HepG2 (cell line): ENCODE measurements at regions not wholly inside any gene's neighbourhood (a gene's known extent, or its start where the extent isn't known, plus 50 kb on each side); places are given as distances from the start of the nearest gene placed in this dataset.

ENCODE experiments used
- ATAC-seq: fragments of 200-7000 bp; cut with Tn5 transposase; 3 replicates; pipeline ENCODE4 v1.9.1; 2020; ENCODE audit warnings: mild to moderate bottlenecking, moderate library complexity
- BruUV-seq: library from RNA; stranded (reverse); fragments of 400-500 nt; replicated peaks from 2 replicates; lab custom pipeline; 2021; lab: Mats Ljungman, UMichigan
- CTCF ChIA-PET: fragments of 300-600 bp; formaldehyde crosslinking; extraction: SDS; loops from one replicate; lab custom pipeline; 2021; ENCODE audit warnings: low total read pairs, inconsistent platforms, low intra/inter-chr PET ratio; lab: Yijun Ruan, JAX
- POLR2A ChIA-PET: fragments of 350-600 bp; sonication (Branson Sonifier 250); formaldehyde crosslinking; loops from one replicate; lab custom pipeline; 2020; ENCODE audit warnings: antibody characterized with exemption, inconsistent platforms; lab: Yijun Ruan, JAX
- DNase-seq: peaks from one replicate; pipeline ENCODE4 v3.0.0-alpha.2; 2015; ENCODE audit warnings: low spot score
- FAIRE-seq: peaks from 3 replicates; lab custom pipeline; 2011; peaks lifted over from hg19 to GRCh38; lab: Jason Lieb, UNC
- H2AFZ ChIP-seq: one replicate; pipeline ENCODE4 v1.6.1; 2011; ENCODE audit warnings: low read length, inconsistent platforms
- H3K27ac ChIP-seq: fragments of 300-600 bp; 3 replicates; pipeline ENCODE4 v1.8.0; 2011; ENCODE audit warnings: mixed run types, mild to moderate bottlenecking, mixed read lengths, low read length, inconsistent platforms; ENCODE audit not compliant: insufficient read depth; ENCODE audit errors: extremely low read length
- H3K27me3 ChIP-seq, 2 experiments: fragments of 200-600 bp in 1 of 2; 2 replicates in 1 of 2; 3 replicates in 1 of 2; pipeline versions ENCODE4 v1.6.0 to v1.8.0; 2011; ENCODE audit warnings: low read length in 2 of 2, mild to moderate bottlenecking in 2 of 2, moderate library complexity in 2 of 2, inconsistent platforms in 1 of 2; ENCODE audit not compliant: insufficient read depth in 2 of 2, control insufficient read depth in 1 of 2
- H3K36me3 ChIP-seq, 2 experiments: fragments of 200-600 bp in 1 of 2; replicated peaks in 1 of 2; 2 replicates in 1 of 2; 3 replicates in 1 of 2; pipeline versions ENCODE4 v1.5.1 to v1.8.0; 2011; ENCODE audit warnings: low read length in 2 of 2, inconsistent platforms in 1 of 2; ENCODE audit not compliant: insufficient read depth in 2 of 2, control insufficient read depth in 1 of 2
- H3K4me1 ChIP-seq: 2 replicates; pipeline ENCODE4 v1.5.1; 2012; ENCODE audit warnings: low read length, inconsistent platforms; ENCODE audit not compliant: insufficient read depth
- H3K4me2 ChIP-seq: 2 replicates; pipeline ENCODE4 v1.6.0; 2011; ENCODE audit warnings: low read depth, low read length, inconsistent platforms
- H3K4me3 ChIP-seq, 3 experiments: fragments of 200-600 bp in 1 of 3; sonication (generic), shearing (Covaris generic) in 1 of 3; replicated peaks in 1 of 3; 2 replicates each; pipeline ENCODE4 v1.5.1; 2011 to 2016; ENCODE audit warnings: low read length in 3 of 3, inconsistent platforms in 2 of 3, low read depth in 2 of 3, mild to moderate bottlenecking in 2 of 3, control low read depth in 1 of 3, mixed read lengths in 1 of 3; ENCODE audit not compliant: insufficient read depth in 1 of 3
- H3K79me2 ChIP-seq: one replicate; pipeline ENCODE4 v1.6.1; 2011; ENCODE audit warnings: low read length, inconsistent platforms; ENCODE audit not compliant: insufficient read depth
- H3K9ac ChIP-seq: 2 replicates; pipeline ENCODE4 v1.6.0; 2011; ENCODE audit warnings: mild to moderate bottlenecking, low read depth, low read length, inconsistent platforms; ENCODE audit not compliant: insufficient read depth
- H3K9me3 ChIP-seq: 2 replicates; pipeline ENCODE4 v1.5.1; 2012; ENCODE audit warnings: mild to moderate bottlenecking, low read length
- H4K20me1 ChIP-seq: 2 replicates; pipeline ENCODE4 v1.6.0; 2011; ENCODE audit warnings: inconsistent platforms, mild to moderate bottlenecking, low read length, moderate library complexity; ENCODE audit not compliant: insufficient read depth
- CEBPZ ChIP-seq: IDR thresholded peaks from 2 replicates; pipeline ENCODE4 v1.6.1; 2012; ENCODE audit warnings: low read length, improper control_type of control experiment
- MAFF ChIP-seq: IDR thresholded peaks from 2 replicates; pipeline ENCODE4 v1.6.1; 2011; ENCODE audit warnings: low read depth, low read length, improper control_type of control experiment
- MAFK ChIP-seq, 2 experiments: IDR thresholded peaks in 1 of 2; conservative IDR thresholded peaks in 1 of 2; 2 replicates each; pipeline ENCODE4 v1.6.1; 2011; ENCODE audit warnings: improper control_type of control experiment in 2 of 2, low read length in 2 of 2
- ZSCAN12 ChIP-seq: sonication (generic); formaldehyde crosslinking; IDR thresholded peaks from 2 replicates; pipeline ENCODE4 v1.9.0; 2021; ENCODE audit warnings: mild to moderate bottlenecking, missing genetic modification reagents
- WGBS: methylation state at CpG from one replicate; pipeline ENCODE4 v1.1.6; 2017; ENCODE audit warnings: low lambda C conversion rate; 5-methylcytosine and 5-hydroxymethylcytosine counted together
- in situ Hi-C: cut with HindIII; loops from 2 replicates; pipeline ENCODE4 v1.10.0; 2017; ENCODE audit warnings: low pct_unique_long_range_greater_than_20kb; ENCODE audit not compliant: extremely low pct_ligation_motif_present
- intact Hi-C: fragments of 100-400 bp; cut with micrococcal nuclease; formaldehyde crosslinking; loops from one replicate; pipeline ENCODE4 v1.10.0; 2022; ENCODE audit not compliant: unreplicated experiment

- no peak for TF ChIP-seq CEBPZ
These were observed 223.5 kb upstream of the NCAM2 start (continued) for GRCh38 chr21:20774737-20775136.

GRCh38 chr21:20779321-20779720, 218.9 kb upstream of the NCAM2 start:
- H3K9me3 ChIP-seq: peaks cover 89% of the 10 kb centered on the region
- 0% methylated on average over 2 of the region's 2 CpGs for WGBS
- no peak overlapping the region for H3K4me3 ChIP-seq
- H3K9ac ChIP-seq: no peak overlapping the region
- H4K20me1 ChIP-seq: no peaks in the 10 kb centered on the region
- H3K27ac ChIP-seq: no peak overlapping the region
- H3K4me1 ChIP-seq: no peaks in the 10 kb centered on the region
- in situ Hi-C loops: no loop called here
- POLR2A ChIA-PET: no interaction called here
- intact Hi-C loops: no loop called here
- H3K27me3 ChIP-seq: no peaks in the 10 kb centered on the region
- DNase-seq: no peak
- ATAC-seq: no peak
- FAIRE-seq: no peak
- no peak for TF ChIP-seq ZSCAN12
- TF ChIP-seq MAFK (conservative IDR thresholded peaks at IDR 0.05 in 1 of 2, IDR thresholded peaks at IDR 0.05 in 1 of 2; ENCODE audit: low read length in 2 of 2): peak; percentile 52 to 82
- TF ChIP-seq MAFF: peak; percentile 68; the same call in 1 of the 2 replicates
- no TSS peak for BruUV-seq
- no peaks in the 10 kb centered on the region for H3K79me2 ChIP-seq
- CTCF ChIA-PET: no interaction called here
- H3K36me3 ChIP-seq: no peaks in the 10 kb centered on the region
- no peak overlapping the region for H2AFZ ChIP-seq
- no peak overlapping the region for H3K4me2 ChIP-seq
